ENCODE measurements at regions not wholly inside any gene's neighbourhood (a gene's known extent, or its start where the extent isn't known, plus 50 kb on each side); places are given as distances from the start of the nearest gene placed in this dataset.
"Not testable (repeated sequence)": the region's sequence is repeated elsewhere in the genome, so short reads cannot be mapped to it uniquely, and the experiment has no call there.

GRCh38 chr2:242006091-242006634 is 136.6 kb downstream of the RTP5 start:
- ATAC-seq; H3K27me3 Mint-ChIP-seq; intact Hi-C loops (cut with micrococcal nuclease): not testable (repeated sequence)

GRCh38 chr2:242008908-242009307 is 139.4 kb downstream of the RTP5 start:
- H3K36me3 ChIP-seq (ENCODE audit: control insufficient read depth in 2 of 3, insufficient read depth in 3 of 3, low read length in 3 of 3); ATAC-seq; H3K9me3 ChIP-seq (ENCODE audit: control insufficient read depth in 2 of 3, low read length in 3 of 3); H3K27me3 ChIP-seq (ENCODE audit: control insufficient read depth in 2 of 2, insufficient read depth in 2 of 2, low read length in 2 of 2); H3K27ac ChIP-seq (ENCODE audit: low read depth, low read length); H3K36me3 Mint-ChIP-seq; H3K4me3 ChIP-seq (ENCODE audit: low read length); POLR2A ChIA-PET; intact Hi-C loops (cut with micrococcal nuclease); H3K9me3 Mint-ChIP-seq; H3K4me1 ChIP-seq (ENCODE audit: control insufficient read depth in 2 of 2, insufficient read depth in 2 of 2, low read length in 2 of 2); CTCF ChIA-PET; H3K27me3 Mint-ChIP-seq; H3K4me3 Mint-ChIP-seq: not testable (repeated sequence)
- peak in 1 of 9 donors; percentile 35 for DNase-seq
- H3K27ac Mint-ChIP-seq: peak overlapping the region in 1 of 9 donors; percentile 91
- peaks cover 0 to 12% (median 5%) of the 10 kb centered on the region in 7 donors for H3K4me1 Mint-ChIP-seq

More at GRCh38 chr2:242006091-242006634, 136.6 kb downstream of the RTP5 start:
- H3K4me3 Mint-ChIP-seq; CTCF ChIA-PET; POLR2A ChIA-PET; H3K4me3 ChIP-seq (ENCODE audit: low read length); H3K27ac ChIP-seq (ENCODE audit: low read depth, low read length); H3K9me3 ChIP-seq (ENCODE audit: control insufficient read depth in 2 of 3, low read length in 3 of 3); H3K36me3 Mint-ChIP-seq; H3K9me3 Mint-ChIP-seq; H3K27me3 ChIP-seq (ENCODE audit: control insufficient read depth in 2 of 2, insufficient read depth in 2 of 2, low read length in 2 of 2); H3K36me3 ChIP-seq (ENCODE audit: control insufficient read depth in 2 of 3, insufficient read depth in 3 of 3, low read length in 3 of 3): not testable (repeated sequence)
- H3K4me1 ChIP-seq (ENCODE audit: control insufficient read depth in 2 of 2, insufficient read depth in 2 of 2, low read length in 2 of 2): peaks cover 0 to 16% of the 10 kb centered on the region in 2 donors
- Mint-ChIP-seq H3K4me1 (peaks cover 8 to 30% (median 22%) of the 10 kb centered on the region in 7 donors), H3K27ac (peak overlapping the region in 2 of 9 donors; percentile 28 to 38)
- peak in 1 of 9 donors; percentile 15 for DNase-seq

- ATAC-seq; H3K9me3 ChIP-seq (ENCODE audit: control insufficient read depth in 2 of 3, low read length in 3 of 3); H3K4me3 Mint-ChIP-seq; H3K27me3 Mint-ChIP-seq; H3K36me3 Mint-ChIP-seq; H3K27ac Mint-ChIP-seq; H3K27ac ChIP-seq (ENCODE audit: low read depth, low read length); H3K27me3 ChIP-seq (ENCODE audit: control insufficient read depth in 2 of 2, insufficient read depth in 2 of 2, low read length in 2 of 2); POLR2A ChIA-PET; H3K4me1 ChIP-seq (ENCODE audit: control insufficient read depth in 2 of 2, insufficient read depth in 2 of 2, low read length in 2 of 2); DNase-seq; H3K9me3 Mint-ChIP-seq; H3K36me3 ChIP-seq (ENCODE audit: control insufficient read depth in 2 of 3, insufficient read depth in 3 of 3, low read length in 3 of 3); intact Hi-C loops (cut with micrococcal nuclease); CTCF ChIA-PET; H3K4me3 ChIP-seq (ENCODE audit: low read length): not testable (repeated sequence)
- peaks cover 0 to 12% (median 5%) of the 10 kb centered on the region in 7 donors for H3K4me1 Mint-ChIP-seq
Measured at GRCh38 chr2:242009846-242010245, 140.3 kb downstream of the RTP5 start.

- CTCF ChIA-PET; H3K4me3 Mint-ChIP-seq; H3K36me3 ChIP-seq (ENCODE audit: control insufficient read depth in 2 of 3, insufficient read depth in 3 of 3, low read length in 3 of 3); H3K27me3 Mint-ChIP-seq; POLR2A ChIA-PET; H3K27ac ChIP-seq (ENCODE audit: low read depth, low read length); ATAC-seq; H3K9me3 Mint-ChIP-seq; H3K4me1 ChIP-seq (ENCODE audit: control insufficient read depth in 2 of 2, insufficient read depth in 2 of 2, low read length in 2 of 2); H3K4me3 ChIP-seq (ENCODE audit: low read length); intact Hi-C loops (cut with micrococcal nuclease); H3K27me3 ChIP-seq (ENCODE audit: control insufficient read depth in 2 of 2, insufficient read depth in 2 of 2, low read length in 2 of 2); H3K9me3 ChIP-seq (ENCODE audit: control insufficient read depth in 2 of 3, low read length in 3 of 3); H3K36me3 Mint-ChIP-seq: not testable (repeated sequence)
- peak in 3 of 9 donors; percentile 14 to 20 (median 15) for DNase-seq
- H3K27ac Mint-ChIP-seq: peak overlapping the region; percentile 34 to 88 (median 66)
- peaks cover 0 to 12% (median 5%) of the 10 kb centered on the region in 7 donors for H3K4me1 Mint-ChIP-seq
Measured at GRCh38 chr2:242010252-242011166, 141.0 kb downstream of the RTP5 start.

- no peaks in the 10 kb centered on the region for H3K27me3 Mint-ChIP-seq
- H3K9me3 Mint-ChIP-seq: peaks cover 0 to 2% (median 0%) of the 10 kb centered on the region in 11 donors
- no peaks in the 10 kb centered on the region for H3K36me3 ChIP-seq (ENCODE audit: control insufficient read depth in 2 of 3, insufficient read depth in 3 of 3, low read length in 3 of 3)
- POLR2A ChIA-PET: interaction anchor here (0.6 kb wide), 1 partner anchor 11 kb away, joined by 3 read pairs; no protein-coding TSS in a partner anchor
- H3K4me1 Mint-ChIP-seq: peaks cover 0 to 12% (median 5%) of the 10 kb centered on the region in 7 donors
- CTCF ChIA-PET: no interaction called here
- no peaks in the 10 kb centered on the region for H3K4me1 ChIP-seq (ENCODE audit: control insufficient read depth in 2 of 2, insufficient read depth in 2 of 2, low read length in 2 of 2)
- intact Hi-C loops (cut with micrococcal nuclease): no loop called here
- H3K27me3 ChIP-seq (ENCODE audit: control insufficient read depth in 2 of 2, insufficient read depth in 2 of 2, low read length in 2 of 2): no peaks in the 10 kb centered on the region
- no peak overlapping the region for H3K27ac ChIP-seq (ENCODE audit: low read depth, low read length)
- no peaks in the 10 kb centered on the region for H3K36me3 Mint-ChIP-seq
- H3K9me3 ChIP-seq (ENCODE audit: control insufficient read depth in 2 of 3, low read length in 3 of 3): no peaks in the 10 kb centered on the region
- DNase-seq: peak in 3 of 9 donors; percentile 18 to 28 (median 21)
- H3K4me3 Mint-ChIP-seq: no peak overlapping the region
- ATAC-seq: no peak
- H3K4me3 ChIP-seq (ENCODE audit: low read length): no peak overlapping the region
- peak overlapping the region; percentile 34 to 88 (median 66) for H3K27ac Mint-ChIP-seq
Measured at GRCh38 chr2:242011167-242011513, 141.6 kb downstream of the RTP5 start.

GRCh38 chr2:242011516-242011915 is 142.0 kb downstream of the RTP5 start:
- ChIA-PET CTCF (no interaction called here), POLR2A (interaction anchor here (0.6 kb wide), 1 partner anchor 11 kb away, joined by 3 read pairs; no protein-coding TSS in a partner anchor)
- Mint-ChIP-seq H3K4me3 (no peak overlapping the region), H3K4me1 (peaks cover 0 to 12% (median 5%) of the 10 kb centered on the region in 7 donors), H3K27ac (peak overlapping the region in 8 of 9 donors; percentile 11 to 88 (median 46)), H3K36me3 (peaks cover 0 to 3% (median 0%) of the 10 kb centered on the region in 5 donors), H3K9me3 (peaks cover 0 to 2% (median under 1%) of the 10 kb centered on the region in 11 donors), H3K27me3 (no peaks in the 10 kb centered on the region)
- H3K4me3 ChIP-seq (ENCODE audit: low read length): no peak overlapping the region
- no peaks in the 10 kb centered on the region for H3K36me3 ChIP-seq (ENCODE audit: control insufficient read depth in 2 of 3, insufficient read depth in 3 of 3, low read length in 3 of 3)
- intact Hi-C loops (cut with micrococcal nuclease): no loop called here
- no peaks in the 10 kb centered on the region for H3K4me1 ChIP-seq (ENCODE audit: control insufficient read depth in 2 of 2, insufficient read depth in 2 of 2, low read length in 2 of 2)
- H3K27ac ChIP-seq (ENCODE audit: low read depth, low read length): no peak overlapping the region
- no peak for ATAC-seq
- no peaks in the 10 kb centered on the region for H3K9me3 ChIP-seq (ENCODE audit: control insufficient read depth in 2 of 3, low read length in 3 of 3)
- DNase-seq: peak in 1 of 9 donors; percentile 18
- no peaks in the 10 kb centered on the region for H3K27me3 ChIP-seq (ENCODE audit: control insufficient read depth in 2 of 2, insufficient read depth in 2 of 2, low read length in 2 of 2)
